Esophagus squamous epithelium (tissue), 4 donors: ENCODE measurements at regions not wholly inside any gene's neighbourhood (a gene's known extent, or its start where the extent isn't known, plus 50 kb on each side); places are given as distances from the start of the nearest gene placed in this dataset.

ENCODE experiments used
- CTCF ChIP-seq, 6 experiments: fragments of 450-650 bp in 4 of 6; fragments of 200-600 bp in 2 of 6; sonication (generic) in 2 of 6; IDR thresholded peaks; one replicate each; pipeline ENCODE4 v1.5.1; 2016 to 2019; ENCODE audit warnings: antibody characterized with exemption in 6 of 6, mild to moderate bottlenecking in 4 of 6, moderate library complexity in 4 of 6
- POLR2A ChIP-seq, 4 donors: fragments of 450-650 bp; IDR thresholded peaks; one replicate each; pipeline ENCODE4 v1.6.1; 2017; ENCODE audit warnings: antibody characterized with exemption in 4 of 4, mild to moderate bottlenecking in 4 of 4, moderate library complexity in 3 of 4

- TF ChIP-seq CTCF (IDR thresholded peaks at IDR 0.05) (no peak), POLR2A (IDR thresholded peaks at IDR 0.05) (no peak)
Observed at GRCh38 chr4:22091906-22092305, 143.3 kb upstream of the KCNIP4 start.
